HCT116 (cell line): ENCODE measurements at regions not wholly inside any gene's neighbourhood (a gene's known extent, or its start where the extent isn't known, plus 50 kb on each side); places are given as distances from the start of the nearest gene placed in this dataset.

Experiments
- ATAC-seq: fragments of 200-7000 bp; cut with Tn5 transposase; 2 replicates; pipeline ENCODE4 v1.9.1; 2020; ENCODE audit warnings: mild to moderate bottlenecking, moderate library complexity
- BruUV-seq: library from RNA; stranded (reverse); fragments of 400-500 nt; replicated peaks from 2 replicates; lab custom pipeline; 2021; lab: Mats Ljungman, UMichigan
- CTCF ChIA-PET: fragments of 300-600 bp; sonication (Branson Sonifier 250); formaldehyde crosslinking; loops from one replicate; lab custom pipeline; 2021; ENCODE audit warnings: antibody characterized with exemption; lab: Charles Lee
- POLR2A ChIA-PET: fragments of 300-600, 350-600 bp; sonication (Branson Sonifier 250); formaldehyde crosslinking; loops from one replicate; lab custom pipeline; 2021; ENCODE audit warnings: antibody characterized with exemption; lab: Charles Lee
- RAD21 ChIA-PET, 2 experiments: fragments of 300-600 bp; sonication (Branson Sonifier 250); formaldehyde crosslinking; loops; one replicate each; lab custom pipeline; 2023; ENCODE audit warnings: low total read pairs in 2 of 2; ENCODE audit not compliant: uncharacterized antibody in 2 of 2, unreplicated experiment in 2 of 2, low non-redundant PET in 1 of 2; lab: Charles Lee
- DNase-seq: peaks from one replicate; pipeline ENCODE4 v3.0.0-alpha.2; 2010; ENCODE audit warnings: low read depth, low spot score
- H2AFZ ChIP-seq: fragments of 200-600 bp; shearing (Covaris generic), sonication (generic); 2 replicates; pipeline ENCODE4 v1.6.1; 2017; ENCODE audit warnings: low read depth, mixed run types, mixed read lengths, antibody characterized with exemption, low read length; ENCODE audit not compliant: poor library complexity, severe bottlenecking
- H3K27ac ChIP-seq: 2 replicates; pipeline ENCODE4 v1.5.1; 2012; ENCODE audit warnings: low read depth, low read length
- H3K27me3 ChIP-seq: fragments of 200-600 bp; sonication (generic); 2 replicates; pipeline ENCODE4 v1.6.1; 2016; ENCODE audit warnings: mixed run types, low read length, mixed read lengths; ENCODE audit not compliant: insufficient read depth
- H3K36me3 ChIP-seq, 2 experiments: fragments of 200-500 bp in 1 of 2; fragments of 200-600 bp in 1 of 2; sonication (Bioruptor generic) in 1 of 2; sonication (generic) in 1 of 2; 2 replicates each; pipeline versions ENCODE4 v1.5.1 to v1.6.1; 2014 to 2016; ENCODE audit warnings: low read length in 2 of 2, inconsistent platforms in 1 of 2, mixed read lengths in 1 of 2, mixed run types in 1 of 2; ENCODE audit not compliant: insufficient read depth in 2 of 2, control insufficient read depth in 1 of 2
- H3K4me1 ChIP-seq, 2 experiments: fragments of 200-600 bp in 1 of 2; sonication (generic) in 1 of 2; 2 replicates each; pipeline versions ENCODE4 v1.5.1 to v1.6.1; 2012 to 2017; ENCODE audit warnings: low read length in 2 of 2, inconsistent platforms in 1 of 2, mild to moderate bottlenecking in 1 of 2, mixed read lengths in 1 of 2, mixed run types in 1 of 2, moderate library complexity in 1 of 2; ENCODE audit not compliant: insufficient read depth in 2 of 2, control insufficient read depth in 1 of 2
- H3K4me2 ChIP-seq: fragments of 200-600 bp; sonication (generic); 2 replicates; pipeline ENCODE4 v1.6.1; 2017; ENCODE audit warnings: mixed run types, low read length, mixed read lengths
- H3K4me3 ChIP-seq, 2 experiments: fragments of 200-600 bp in 1 of 2; sonication (generic) in 1 of 2; replicated peaks in 1 of 2; 2 replicates each; pipeline ENCODE4 v1.5.1; 2011 to 2016; ENCODE audit warnings: low read length in 2 of 2, control low read depth in 1 of 2, low read depth in 1 of 2, mild to moderate bottlenecking in 1 of 2, mixed read lengths in 1 of 2, mixed run types in 1 of 2
- H3K79me2 ChIP-seq: fragments of 200-600 bp; sonication (generic); 2 replicates; pipeline ENCODE4 v1.6.1; 2017; ENCODE audit warnings: mild to moderate bottlenecking, mixed run types, low read length, moderate library complexity, mixed read lengths; ENCODE audit not compliant: insufficient read depth
- H3K9ac ChIP-seq: fragments of 200-600 bp; sonication (generic); 2 replicates; pipeline ENCODE4 v1.6.1; 2016; ENCODE audit warnings: low read length, mixed read lengths
- H3K9me2 ChIP-seq: fragments of 200-600 bp; sonication (generic), shearing (Covaris generic); 2 replicates; pipeline ENCODE4 v1.6.1; 2017; ENCODE audit warnings: mixed run types, mild to moderate bottlenecking, moderate library complexity; ENCODE audit not compliant: insufficient read depth
- H3K9me3 ChIP-seq, 2 experiments: fragments of 200-500 bp in 1 of 2; fragments of 200-600 bp in 1 of 2; sonication (Bioruptor generic) in 1 of 2; sonication (generic) in 1 of 2; 2 replicates each; pipeline ENCODE4 v1.6.1; 2014 to 2017; ENCODE audit warnings: low read length in 2 of 2, mixed read lengths in 2 of 2, inconsistent platforms in 1 of 2, low read depth in 1 of 2, mild to moderate bottlenecking in 1 of 2, mixed run types in 1 of 2, moderate library complexity in 1 of 2; ENCODE audit not compliant: control insufficient read depth in 1 of 2, insufficient read depth in 1 of 2
- H4K20me1 ChIP-seq: fragments of 200-600 bp; sonication (generic), shearing (Covaris generic); 2 replicates; pipeline ENCODE4 v1.6.1; 2017; ENCODE audit warnings: mixed run types, mild to moderate bottlenecking, moderate library complexity; ENCODE audit not compliant: insufficient read depth
- CBX3 ChIP-seq: IDR thresholded peaks from 2 replicates; pipeline ENCODE4 v1.6.1; 2012; ENCODE audit warnings: low read depth
- CEBPB ChIP-seq: IDR thresholded peaks from 2 replicates; pipeline ENCODE4 v1.6.1; 2012; ENCODE audit warnings: low read depth
- EGR1 ChIP-seq: IDR thresholded peaks from 2 replicates; pipeline ENCODE4 v1.6.1; 2012; ENCODE audit warnings: low read depth
- ELF1 ChIP-seq: IDR thresholded peaks from 2 replicates; pipeline ENCODE4 v1.6.1; 2012; ENCODE audit warnings: low read depth, borderline replicate concordance
- EZH2 ChIP-seq: fragments of 200-600 bp; sonication (generic); IDR thresholded peaks from 2 replicates; pipeline ENCODE4 v1.6.1; 2017; ENCODE audit warnings: antibody characterized with exemption, mixed run types
- EZH2phosphoT487 ChIP-seq: fragments of 200-600 bp; IDR thresholded peaks from 2 replicates; pipeline ENCODE4 v1.6.1; 2018; ENCODE audit warnings: antibody characterized with exemption, borderline replicate concordance
- JUND ChIP-seq: IDR thresholded peaks from 2 replicates; pipeline ENCODE4 v1.6.1; 2012
- MAX ChIP-seq: IDR thresholded peaks from 2 replicates; pipeline ENCODE4 v1.6.1; 2012
- RAD21 ChIP-seq: IDR thresholded peaks from 2 replicates; pipeline ENCODE4 v1.6.1; 2012; ENCODE audit warnings: low read depth, mild to moderate bottlenecking
- SIN3A ChIP-seq: IDR thresholded peaks from 2 replicates; pipeline ENCODE4 v1.6.1; 2012; ENCODE audit warnings: low read depth
- SP1 ChIP-seq: IDR thresholded peaks from 2 replicates; pipeline ENCODE4 v1.6.1; 2012; ENCODE audit warnings: low read depth
- SRF ChIP-seq: IDR thresholded peaks from 2 replicates; pipeline ENCODE4 v1.6.1; 2012; ENCODE audit warnings: low read depth
- TCF7L2 ChIP-seq: IDR thresholded peaks from 2 replicates; pipeline ENCODE4 v1.7.0; 2011; ENCODE audit warnings: borderline replicate concordance, inconsistent platforms; ENCODE audit not compliant: insufficient read depth, insufficient read length; ENCODE audit errors: extremely low read depth
- YY1 ChIP-seq: IDR thresholded peaks from 2 replicates; pipeline ENCODE4 v1.6.1; 2011; ENCODE audit warnings: low read length, low read depth, moderate library complexity, mild to moderate bottlenecking; ENCODE audit not compliant: insufficient replicate concordance; ENCODE audit errors: extremely low read depth
- ZFX ChIP-seq: fragments of 450-650 bp; IDR thresholded peaks from 2 replicates; pipeline ENCODE4 v1.6.1; 2017
- ZNF274 ChIP-seq: fragments of 200-500 bp; sonication (Bioruptor generic); IDR thresholded peaks from 2 replicates; pipeline ENCODE4 v1.6.1; 2014; ENCODE audit warnings: mild to moderate bottlenecking, low read depth, low read length, inconsistent platforms
- intact Hi-C: fragments of 100-400 bp; cut with micrococcal nuclease; formaldehyde crosslinking; loops from 2 replicates; pipeline ENCODE4 v1.10.0; 2022
- TF ChIP-seq, protein P1 (sequence below), 3 experiments: fragments of 200-600 bp in 1 of 3; sonication (generic) in 1 of 3; IDR thresholded peaks in 2 of 3; conservative IDR thresholded peaks in 1 of 3; 2 replicates each; pipeline ENCODE4 v1.5.1; 2012 to 2017; ENCODE audit warnings: low read depth in 2 of 3, low read length in 2 of 3, antibody characterized with exemption in 1 of 3, borderline replicate concordance in 1 of 3, control low read depth in 1 of 3, mild to moderate bottlenecking in 1 of 3, mixed read lengths in 1 of 3, mixed run types in 1 of 3, moderate library complexity in 1 of 3; ENCODE audit not compliant: insufficient read depth in 1 of 3
- TF ChIP-seq, protein P2 (sequence below): IDR thresholded peaks from 2 replicates; pipeline ENCODE4 v1.6.1; 2012

GRCh38 chr5:56415356-56415765, 182.2 kb upstream of the ANKRD55 start:
- TF ChIP-seq ELF1: no peak
- no peak for TF ChIP-seq YY1
- TF ChIP-seq CBX3: no peak
- TF ChIP-seq SIN3A: no peak
- no peak for TF ChIP-seq RAD21
- TF ChIP-seq CEBPB: no peak
- no peak for TF ChIP-seq ZNF274
- no peak for TF ChIP-seq SRF
- TF ChIP-seq, protein P1, sequence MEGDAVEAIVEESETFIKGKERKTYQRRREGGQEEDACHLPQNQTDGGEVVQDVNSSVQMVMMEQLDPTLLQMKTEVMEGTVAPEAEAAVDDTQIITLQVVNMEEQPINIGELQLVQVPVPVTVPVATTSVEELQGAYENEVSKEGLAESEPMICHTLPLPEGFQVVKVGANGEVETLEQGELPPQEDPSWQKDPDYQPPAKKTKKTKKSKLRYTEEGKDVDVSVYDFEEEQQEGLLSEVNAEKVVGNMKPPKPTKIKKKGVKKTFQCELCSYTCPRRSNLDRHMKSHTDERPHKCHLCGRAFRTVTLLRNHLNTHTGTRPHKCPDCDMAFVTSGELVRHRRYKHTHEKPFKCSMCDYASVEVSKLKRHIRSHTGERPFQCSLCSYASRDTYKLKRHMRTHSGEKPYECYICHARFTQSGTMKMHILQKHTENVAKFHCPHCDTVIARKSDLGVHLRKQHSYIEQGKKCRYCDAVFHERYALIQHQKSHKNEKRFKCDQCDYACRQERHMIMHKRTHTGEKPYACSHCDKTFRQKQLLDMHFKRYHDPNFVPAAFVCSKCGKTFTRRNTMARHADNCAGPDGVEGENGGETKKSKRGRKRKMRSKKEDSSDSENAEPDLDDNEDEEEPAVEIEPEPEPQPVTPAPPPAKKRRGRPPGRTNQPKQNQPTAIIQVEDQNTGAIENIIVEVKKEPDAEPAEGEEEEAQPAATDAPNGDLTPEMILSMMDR (IDR thresholded peaks at IDR 0.05 in 2 of 3, conservative IDR thresholded peaks at IDR 0.05 in 1 of 3; ENCODE audit: borderline replicate concordance in 1 of 3, insufficient read depth in 1 of 3, low read depth in 2 of 3, low read length in 2 of 3): no peak
- TF ChIP-seq, all 23 proteins: peak for 0
- no peak overlapping the region for H2AFZ ChIP-seq
- no peak for ATAC-seq

DNA sequence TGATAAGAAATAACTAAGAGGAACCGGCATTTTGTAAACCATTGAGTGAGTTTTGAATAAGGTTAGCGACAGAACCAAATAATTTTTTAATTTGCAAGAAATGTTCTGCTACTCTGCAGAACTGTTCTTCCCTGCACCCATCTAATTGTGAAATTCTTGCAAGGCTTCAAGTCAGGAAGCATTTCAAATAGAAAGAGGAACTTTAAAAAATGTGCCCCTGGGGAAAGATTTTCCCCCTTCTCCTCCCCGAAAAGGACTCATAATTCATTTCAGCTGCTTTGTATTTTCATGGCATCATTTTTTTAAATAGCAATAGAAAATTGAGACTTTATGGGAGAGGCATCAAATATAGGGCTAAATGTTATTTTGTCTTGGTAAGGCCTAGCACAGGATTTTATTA, 180.9 kb upstream of the ANKRD55 start:
- peaks cover 0 to 2% of the 10 kb centered on the region in 2 experiments; a peak in 1 of 4 replicates for H3K9me3 ChIP-seq
- RAD21 ChIA-PET: no interaction called here
- intact Hi-C loops: no loop called here
- H3K79me2 ChIP-seq: no peaks in the 10 kb centered on the region
- peaks cover 0 to 6% of the 10 kb centered on the region in 2 experiments; a peak in 2 of 4 replicates for H3K4me1 ChIP-seq
- H3K27ac ChIP-seq: no peak overlapping the region
- H3K4me2 ChIP-seq: no peak overlapping the region
- no TSS peak for BruUV-seq
- no peak overlapping the region for H2AFZ ChIP-seq
- no peak for ATAC-seq
- CTCF ChIA-PET: no interaction called here
- POLR2A ChIA-PET: no interaction called here
- DNase-seq: no peak
- H3K9ac ChIP-seq: no peak overlapping the region
- no peak overlapping the region for H3K4me3 ChIP-seq
- no peaks in the 10 kb centered on the region for H4K20me1 ChIP-seq
- H3K36me3 ChIP-seq: no peaks in the 10 kb centered on the region
- no peaks in the 10 kb centered on the region for H3K9me2 ChIP-seq
- H3K27me3 ChIP-seq: no peaks in the 10 kb centered on the region
- TF ChIP-seq SIN3A: no peak
- TF ChIP-seq TCF7L2: no peak
- TF ChIP-seq ZNF274: no peak
- TF ChIP-seq EZH2: no peak
- no peak for TF ChIP-seq ZFX
- no peak for TF ChIP-seq SRF
- TF ChIP-seq MAX: no peak
- no peak for TF ChIP-seq EGR1
- no peak for TF ChIP-seq CEBPB
- TF ChIP-seq, protein P2, sequence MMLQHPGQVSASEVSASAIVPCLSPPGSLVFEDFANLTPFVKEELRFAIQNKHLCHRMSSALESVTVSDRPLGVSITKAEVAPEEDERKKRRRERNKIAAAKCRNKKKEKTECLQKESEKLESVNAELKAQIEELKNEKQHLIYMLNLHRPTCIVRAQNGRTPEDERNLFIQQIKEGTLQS: no peak
- TF ChIP-seq SP1: no peak
- no peak for TF ChIP-seq JUND
- no peak for TF ChIP-seq EZH2phosphoT487
- TF ChIP-seq, protein P1 (IDR thresholded peaks at IDR 0.05 in 2 of 3, conservative IDR thresholded peaks at IDR 0.05 in 1 of 3; ENCODE audit: borderline replicate concordance in 1 of 3, insufficient read depth in 1 of 3, low read depth in 2 of 3, low read length in 2 of 3): no peak
- no peak for TF ChIP-seq YY1

More at GRCh38 chr5:56415356-56415765, 182.2 kb upstream of the ANKRD55 start:
- H3K36me3 ChIP-seq: no peaks in the 10 kb centered on the region
- ChIA-PET RAD21 (no interaction called here), POLR2A (no interaction called here), CTCF (no interaction called here)
- H3K9me3 ChIP-seq: peaks cover 3 to 4% of the 10 kb centered on the region in 2 experiments; a peak in 1 of 4 replicates
- H3K79me2 ChIP-seq: no peaks in the 10 kb centered on the region
- no peaks in the 10 kb centered on the region for H4K20me1 ChIP-seq
- no peaks in the 10 kb centered on the region for H3K9me2 ChIP-seq
- no peak overlapping the region for H3K4me3 ChIP-seq
- H3K27ac ChIP-seq: no peak overlapping the region
- intact Hi-C loops: no loop called here
- BruUV-seq: no TSS peak
- no peaks in the 10 kb centered on the region for H3K27me3 ChIP-seq
- DNase-seq: no peak
- no peaks in the 10 kb centered on the region for H3K4me1 ChIP-seq
- H3K4me2 ChIP-seq: no peak overlapping the region
- H3K9ac ChIP-seq: no peak overlapping the region
